ENCODE measurements at regions not wholly inside any gene's neighbourhood (a gene's known extent, or its start where the extent isn't known, plus 50 kb on each side); places are given as distances from the start of the nearest gene placed in this dataset.
A peak's percentile ranks its signal among the peaks of the same experiment; 100 is the strongest.

GRCh38 chr16:85994492-85995490 is 95.8 kb downstream of the IRF8 start:
- TF ChIP-seq CTCF (IDR thresholded peaks at IDR 0.05 in 2 of 3, conservative IDR thresholded peaks at IDR 0.05 in 1 of 3; ENCODE audit: control insufficient read depth in 2 of 3, extremely low read depth in 1 of 3, insufficient read depth in 1 of 3, low read depth in 3 of 3, low read length in 3 of 3) = no peak
- TF ChIP-seq POLR2A (IDR thresholded peaks at IDR 0.05; ENCODE audit: low read depth, low read length) = peak; percentile 53
- peak; percentile 74; the same call in 1 of the 2 replicates for TF ChIP-seq ZNF687 (IDR thresholded peaks at IDR 0.05)

Measured in GM12878 (cell line).